Skin epidermis (tissue), 12 donors: ENCODE measurements at regions not wholly inside any gene's neighbourhood (a gene's known extent, or its start where the extent isn't known, plus 50 kb on each side); places are given as distances from the start of the nearest gene placed in this dataset.

Experiments used
- H3K27ac ChIP-seq, 21 experiments: fragments of 200-600 bp; sonication (generic) in 11 of 21; one replicate each; pipeline ENCODE4 v1.5.0; 2020; ENCODE audit warnings: mild to moderate bottlenecking in 3 of 21, inconsistent platforms in 2 of 21, moderate library complexity in 2 of 21
- H3K4me3 ChIP-seq, 7 experiments: fragments of 200-600 bp; sonication (generic) in 2 of 7; one replicate each; pipeline ENCODE4 v1.5.0; 2020; ENCODE audit warnings: inconsistent platforms in 2 of 7, mild to moderate bottlenecking in 2 of 7, moderate library complexity in 1 of 7

DNA sequence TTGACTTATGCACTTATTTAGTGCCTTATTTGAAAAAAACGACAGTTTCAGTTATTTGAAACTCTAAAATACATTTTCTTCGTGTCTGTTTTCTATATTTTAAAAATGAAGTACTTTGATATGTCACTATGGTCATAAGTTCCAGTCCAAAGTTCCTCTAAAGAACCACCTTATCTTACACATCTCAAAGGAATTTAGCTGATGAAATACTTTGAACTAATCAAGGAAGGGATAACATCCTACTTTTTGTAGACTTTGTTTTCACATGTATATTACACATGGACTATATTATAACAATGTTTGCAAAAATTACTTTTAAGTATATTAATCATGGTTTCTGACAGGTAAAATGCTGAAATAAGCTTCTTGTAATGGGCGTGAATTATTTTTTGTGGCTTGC lies 265.8 kb upstream of the ZNF717 start:
- H3K27ac ChIP-seq: no peak overlapping the region

GRCh38 chr3:76054404-76054803 lies 269.1 kb upstream of the ZNF717 start:
- H3K4me3 ChIP-seq: no peak overlapping the region
- H3K27ac ChIP-seq: no peak overlapping the region

More for the DNA sequence above, 265.8 kb upstream of the ZNF717 start:
- no peak overlapping the region for H3K4me3 ChIP-seq

GRCh38 chr3:76061654-76062053 lies 276.3 kb upstream of the ZNF717 start:
- no peak overlapping the region for H3K27ac ChIP-seq
- no peak overlapping the region for H3K4me3 ChIP-seq

DNA sequence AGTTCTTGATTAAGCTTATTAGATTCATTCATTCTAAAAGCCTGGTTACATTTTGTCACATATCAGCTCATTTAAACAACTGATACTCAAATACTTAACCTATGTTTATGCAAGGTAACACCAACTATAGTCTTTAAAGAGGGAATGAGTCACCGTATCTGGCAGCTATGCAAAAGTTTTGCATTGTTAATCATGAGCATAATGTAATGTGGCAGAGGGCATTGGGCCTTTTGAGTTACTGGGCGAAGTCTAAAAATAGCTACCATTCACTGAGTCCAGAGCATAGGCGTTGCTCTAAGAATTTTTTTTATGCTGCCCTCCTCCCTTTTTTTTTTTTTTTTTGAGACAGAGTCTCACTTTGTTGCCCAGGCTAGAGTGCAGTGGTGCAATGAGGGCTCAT lies 277.7 kb upstream of the ZNF717 start:
- H3K27ac ChIP-seq: no peak overlapping the region

GRCh38 chr3:76063811-76064210 lies 278.5 kb upstream of the ZNF717 start:
- no peak overlapping the region for H3K4me3 ChIP-seq

More for the DNA sequence above, 277.7 kb upstream of the ZNF717 start:
- H3K4me3 ChIP-seq: no peak overlapping the region

DNA sequence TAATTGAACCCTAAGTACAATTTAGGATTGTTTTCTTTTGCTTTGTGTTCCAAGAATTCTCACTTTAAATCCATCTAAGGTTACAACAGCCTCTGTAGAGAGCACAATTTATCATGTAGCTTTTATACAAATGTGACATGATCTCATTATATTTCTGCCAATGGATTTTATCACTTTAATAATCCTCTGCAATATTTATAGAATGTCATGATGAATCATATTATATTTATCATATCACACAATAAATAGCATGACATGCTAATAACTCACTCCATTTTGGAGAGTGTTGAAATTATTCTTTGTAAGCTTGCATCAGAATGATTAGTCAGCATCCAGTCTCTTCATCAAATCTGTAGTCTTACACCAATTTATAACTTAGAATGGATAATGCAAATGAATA lies 280.6 kb upstream of the ZNF717 start:
- H3K27ac ChIP-seq: no peak overlapping the region
- H3K4me3 ChIP-seq: no peak overlapping the region

More at GRCh38 chr3:76063811-76064210, 278.5 kb upstream of the ZNF717 start:
- no peak overlapping the region for H3K27ac ChIP-seq

DNA sequence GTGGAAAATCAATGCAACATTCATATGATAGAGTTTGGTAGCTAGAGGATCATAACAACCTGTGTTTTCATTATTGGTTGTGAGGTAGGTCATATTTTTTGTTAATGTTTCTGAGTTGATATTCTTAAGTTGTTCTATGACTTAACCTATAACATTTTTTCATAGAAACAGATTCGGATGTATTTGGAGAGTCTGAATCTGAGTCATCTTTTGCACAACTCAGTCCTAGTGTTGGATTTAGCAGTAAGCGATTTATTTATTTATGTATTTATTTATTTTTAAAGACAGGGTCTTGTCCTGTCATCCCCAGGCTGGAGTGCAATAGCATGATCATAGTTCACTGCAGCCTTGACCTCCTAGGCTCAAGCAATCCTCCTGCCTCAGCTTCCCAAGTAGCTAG lies 292.8 kb upstream of the ZNF717 start:
- no peak overlapping the region for H3K27ac ChIP-seq
- H3K4me3 ChIP-seq: no peak overlapping the region

DNA sequence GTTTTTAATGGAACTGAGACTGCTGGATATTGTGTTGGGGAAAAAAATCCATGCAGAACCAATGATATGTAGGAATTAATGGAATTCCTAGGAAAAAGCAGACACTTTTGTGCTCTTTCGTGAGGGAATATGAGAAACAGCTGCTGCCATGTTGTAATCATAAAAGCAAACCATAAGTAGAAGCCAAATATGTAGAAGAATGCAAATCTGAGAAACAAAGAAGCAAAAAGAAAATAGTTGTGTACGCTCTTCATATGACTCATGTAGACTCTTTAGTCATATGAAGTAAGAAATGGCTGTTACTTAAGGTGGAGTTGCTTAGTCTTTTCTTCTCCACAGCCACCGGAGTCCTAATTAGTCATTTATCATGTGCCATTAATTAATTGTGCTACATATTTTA lies 298.6 kb upstream of the ZNF717 start:
- no peak overlapping the region for H3K4me3 ChIP-seq

DNA sequence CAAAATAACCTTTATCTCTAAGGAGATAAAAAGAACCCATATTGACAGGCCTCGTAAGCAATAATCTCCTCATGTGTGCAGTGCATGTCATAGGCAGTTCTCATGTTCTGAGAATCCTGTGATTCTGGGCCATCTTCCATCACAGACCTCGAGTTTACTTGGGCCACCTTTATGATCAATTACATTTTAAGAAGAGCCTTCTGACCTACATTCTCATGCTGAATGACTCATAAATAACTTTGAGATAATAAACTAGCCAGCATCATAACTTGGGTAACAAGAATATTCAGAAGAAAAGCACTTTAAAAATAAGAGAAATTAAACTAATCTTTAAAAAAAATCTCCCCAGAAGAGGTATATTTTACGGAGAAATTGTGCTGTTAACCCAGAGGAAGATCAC lies 310.7 kb upstream of the ZNF717 start:
- H3K4me3 ChIP-seq: no peak overlapping the region
- H3K27ac ChIP-seq: no peak overlapping the region

More for the DNA sequence above, 298.6 kb upstream of the ZNF717 start:
- no peak overlapping the region for H3K27ac ChIP-seq

DNA sequence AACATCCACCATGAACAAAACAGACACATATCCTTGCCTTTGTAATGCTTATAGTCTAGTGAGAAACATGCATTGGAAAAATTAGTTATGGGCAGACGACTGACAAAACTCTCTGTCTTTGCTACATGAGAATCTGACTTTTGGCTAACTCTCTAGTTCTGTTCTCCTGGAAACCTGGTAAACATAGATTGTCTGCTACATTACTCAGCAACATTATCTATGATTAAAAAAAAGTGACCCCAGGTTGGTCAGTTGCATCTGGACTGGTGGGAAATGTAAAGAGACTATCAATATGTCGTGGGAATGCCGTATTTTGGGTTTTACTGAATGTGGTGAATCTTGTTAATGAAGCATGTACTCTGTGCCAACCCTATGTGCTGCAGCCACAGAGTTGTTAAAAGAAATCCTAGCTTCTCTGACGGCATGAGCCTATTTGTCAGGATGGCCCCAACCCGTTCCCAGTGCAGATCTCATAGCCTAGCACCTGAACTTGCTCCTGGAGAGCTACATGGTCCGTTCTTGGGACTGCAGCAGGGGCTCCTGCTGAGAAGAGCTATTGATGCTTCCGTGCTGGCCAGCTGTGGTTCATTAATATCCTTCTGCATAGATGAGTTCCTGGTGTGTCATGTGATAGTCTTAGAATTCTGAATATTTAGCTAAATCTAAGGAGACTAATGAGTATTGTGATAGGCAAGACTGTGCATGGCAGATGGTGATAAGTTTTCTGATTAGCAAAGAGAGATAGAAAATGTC lies 311.7 kb upstream of the ZNF717 start:
- Histone ChIP-seq H3K4me3 (no peak overlapping the region), H3K27ac (no peak overlapping the region)

DNA sequence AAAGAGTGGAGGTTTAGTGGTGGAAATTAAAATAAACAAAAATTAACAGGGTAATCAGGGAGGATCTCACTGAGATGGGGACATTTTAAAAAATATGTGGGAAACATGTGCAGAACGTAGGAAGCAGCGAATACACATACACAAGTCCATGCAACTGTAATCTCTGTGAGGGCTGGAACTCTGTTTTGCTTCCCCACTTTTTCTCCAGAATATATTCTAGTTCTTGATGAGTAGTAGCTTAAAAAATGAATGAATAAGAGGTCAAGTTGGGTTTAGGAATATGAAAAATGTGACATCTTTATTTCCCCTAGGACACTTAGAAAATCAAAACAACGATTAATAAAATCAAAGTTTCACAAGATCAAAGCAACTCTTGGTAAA lies 312.2 kb upstream of the ZNF717 start:
- Histone ChIP-seq H3K27ac (no peak overlapping the region), H3K4me3 (no peak overlapping the region)

- H3K27ac ChIP-seq: no peak overlapping the region
- no peak overlapping the region for H3K4me3 ChIP-seq
Measured at GRCh38 chr3:76099956-76100355, 314.6 kb upstream of the ZNF717 start.

DNA sequence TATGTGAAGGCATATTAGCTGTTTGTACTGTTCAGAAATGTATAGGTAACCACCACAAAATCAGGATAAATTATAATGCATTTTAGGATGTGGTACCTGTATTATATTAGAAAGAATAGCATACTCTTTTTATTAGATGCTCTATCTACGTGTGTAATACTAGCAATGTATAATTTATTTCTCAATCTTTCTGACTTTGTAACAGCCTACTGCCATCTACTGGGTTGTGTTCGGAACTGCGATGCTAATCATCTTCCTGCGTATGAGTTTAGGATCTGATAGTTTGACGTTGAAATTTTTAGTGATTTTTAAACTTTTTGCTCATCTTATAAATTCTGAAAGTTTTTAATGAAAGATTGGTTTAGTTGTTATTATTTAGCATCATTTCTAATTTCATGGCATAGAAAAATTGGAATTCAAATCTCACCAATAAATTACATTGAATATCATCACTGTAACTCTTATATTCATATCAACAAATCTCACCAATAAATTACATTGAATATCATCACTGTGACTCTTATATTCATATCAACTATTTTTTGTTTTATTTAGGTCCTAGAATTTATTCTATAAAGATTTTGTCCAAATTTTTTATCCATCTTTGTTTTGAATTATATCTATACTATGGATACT lies 322.7 kb upstream of the ZNF717 start:
- no peak overlapping the region for H3K27ac ChIP-seq
- H3K4me3 ChIP-seq: no peak overlapping the region

GRCh38 chr3:76111808-76112207 lies 326.5 kb upstream of the ZNF717 start:
- no peak overlapping the region for H3K4me3 ChIP-seq
- no peak overlapping the region for H3K27ac ChIP-seq

DNA sequence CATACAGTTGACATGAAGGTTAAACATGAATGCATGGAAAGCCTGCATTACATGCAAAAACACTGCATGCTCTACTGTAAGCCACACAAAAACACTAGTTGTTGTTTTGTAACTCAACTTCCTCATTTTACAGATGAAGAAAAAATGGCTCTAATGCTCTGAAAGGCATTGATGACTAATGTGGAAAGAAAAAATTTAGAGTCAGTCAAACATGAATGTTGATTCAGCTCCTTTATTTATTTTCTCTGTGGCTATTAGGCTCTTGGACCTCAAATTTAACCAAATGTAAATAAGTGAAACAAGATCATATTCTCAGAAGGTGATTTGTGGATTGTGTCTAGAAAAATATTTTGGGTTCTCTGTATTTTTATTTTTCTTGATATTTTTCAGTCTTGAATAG lies 336.7 kb upstream of the ZNF717 start:
- H3K27ac ChIP-seq: no peak overlapping the region
- H3K4me3 ChIP-seq: no peak overlapping the region

DNA sequence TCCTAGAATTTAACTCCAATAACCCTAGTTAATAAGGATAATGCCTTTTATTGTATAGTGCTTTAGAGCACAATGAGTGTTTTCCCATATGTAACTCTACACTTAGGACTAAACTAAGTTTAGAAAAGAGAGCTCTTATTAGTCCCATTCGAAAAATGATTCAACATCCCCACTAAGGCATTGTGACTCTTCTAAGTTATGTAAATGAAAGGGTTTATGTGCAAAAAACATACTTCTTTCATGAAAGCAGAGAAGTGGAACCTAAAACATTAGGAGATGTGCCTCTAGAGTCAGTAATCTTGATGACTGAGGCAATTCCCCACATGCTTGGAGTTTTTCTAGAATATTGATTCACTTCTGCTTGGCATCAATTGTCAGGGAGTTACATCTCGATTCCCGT lies 344.1 kb upstream of the ZNF717 start:
- H3K27ac ChIP-seq: no peak overlapping the region
- H3K4me3 ChIP-seq: no peak overlapping the region

DNA sequence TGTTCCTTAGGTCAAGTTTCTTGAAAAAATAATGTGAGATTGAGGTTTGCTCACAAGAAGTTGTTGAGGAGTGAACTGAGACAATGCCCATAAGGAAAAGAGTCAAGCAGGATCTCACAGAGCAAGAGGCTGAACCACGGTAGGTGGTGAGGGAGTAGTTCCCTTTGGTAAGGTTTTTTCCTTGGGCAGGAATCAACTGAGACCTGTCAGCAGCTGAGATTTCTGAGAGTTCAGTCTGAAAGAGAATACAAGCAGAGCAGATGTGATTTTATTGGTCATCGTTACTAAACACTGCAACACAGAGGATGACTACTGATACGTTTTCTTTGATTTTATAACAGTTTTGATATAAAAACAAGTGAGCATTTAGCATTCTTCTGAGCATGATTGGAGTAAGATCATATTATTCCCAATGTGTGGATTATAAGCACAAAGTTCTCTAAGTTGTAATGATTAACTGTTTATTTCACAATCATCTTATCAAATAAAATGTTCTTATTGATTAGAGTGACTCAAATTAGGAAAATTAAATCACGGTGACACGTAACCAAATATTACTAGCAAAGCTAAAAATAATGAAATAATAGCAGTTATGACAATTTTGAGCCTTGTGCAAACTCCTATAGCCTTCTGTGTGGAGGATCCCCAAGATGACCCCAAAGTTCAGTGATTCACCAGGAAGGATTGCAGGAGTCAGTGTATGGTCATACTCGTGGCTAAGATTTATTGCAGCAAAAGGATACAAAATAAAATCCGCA lies 346.2 kb upstream of the ZNF717 start:
- Histone ChIP-seq H3K27ac (no peak overlapping the region), H3K4me3 (no peak overlapping the region)

- no peak overlapping the region for H3K4me3 ChIP-seq
- H3K27ac ChIP-seq: no peak overlapping the region
Measured at GRCh38 chr3:76132154-76132470, 346.8 kb upstream of the ZNF717 start.

DNA sequence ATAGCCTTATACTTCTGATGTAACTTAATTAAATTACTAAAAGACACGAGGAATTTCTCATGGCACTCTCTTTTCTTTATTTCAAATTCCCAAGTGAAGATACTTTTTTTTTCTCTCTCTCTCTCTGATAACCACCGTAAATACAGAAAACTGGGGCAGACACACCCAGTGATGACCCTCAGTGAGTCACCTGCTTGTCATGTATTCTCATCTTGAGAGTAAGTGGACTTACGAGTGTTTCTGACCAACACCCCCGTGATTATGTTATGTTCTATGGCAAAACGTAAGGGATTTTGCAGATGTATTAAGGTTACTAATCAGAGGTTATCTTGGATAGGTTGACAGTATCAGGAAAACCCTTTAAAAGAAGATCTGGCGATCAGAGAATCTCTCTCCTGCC lies 348.8 kb upstream of the ZNF717 start:
- H3K27ac ChIP-seq: no peak overlapping the region

DNA sequence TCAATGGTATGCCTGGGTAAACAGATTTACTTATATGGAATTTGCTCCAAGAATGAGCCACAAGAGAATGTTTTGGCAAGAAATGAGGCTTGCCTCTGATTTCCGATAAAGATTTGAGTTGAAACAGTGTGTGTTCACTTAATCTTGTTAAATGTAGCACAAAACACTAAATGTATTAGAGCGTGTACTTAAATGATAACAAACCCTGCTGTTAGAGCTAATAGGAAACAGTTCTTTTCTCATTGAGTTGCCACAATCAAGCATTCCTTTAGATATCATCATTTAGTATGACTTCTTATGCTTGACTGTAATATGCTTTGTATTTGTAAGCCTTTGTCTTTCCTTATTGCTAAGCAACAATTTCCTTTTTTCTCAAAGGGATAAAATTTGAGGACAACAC lies 353.6 kb upstream of the ZNF717 start:
- H3K27ac ChIP-seq: no peak overlapping the region
- H3K4me3 ChIP-seq: no peak overlapping the region

More for the DNA sequence above, 348.8 kb upstream of the ZNF717 start:
- no peak overlapping the region for H3K4me3 ChIP-seq

- H3K4me3 ChIP-seq: no peak overlapping the region
- H3K27ac ChIP-seq: no peak overlapping the region
Measured at GRCh38 chr3:76147846-76148245, 362.5 kb upstream of the ZNF717 start.
